ENCODE measurements at regions not wholly inside any gene's neighbourhood (a gene's known extent, or its start where the extent isn't known, plus 50 kb on each side); places are given as distances from the start of the nearest gene placed in this dataset.

DNA sequence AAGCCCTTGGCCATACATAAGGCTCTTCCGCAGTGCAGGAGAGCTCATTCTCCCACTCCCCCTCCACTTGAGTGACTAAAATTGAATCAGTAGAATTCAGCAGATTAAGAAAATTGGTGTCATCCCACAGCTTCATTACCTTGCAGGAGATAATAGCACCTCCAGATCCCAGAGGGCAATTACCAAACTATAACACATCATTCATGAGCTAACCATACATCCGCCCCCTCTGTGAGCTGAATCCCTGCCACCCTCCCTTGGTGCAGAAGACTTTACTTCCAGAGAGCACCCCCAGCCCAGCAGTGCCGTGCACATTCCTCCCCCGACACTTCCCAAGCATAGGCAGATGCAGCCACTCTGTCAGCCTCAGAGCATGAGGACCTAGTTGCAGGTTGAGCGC lies 496.5 kb upstream of the B3GAT1 start:
- TF ChIP-seq, protein P1, sequence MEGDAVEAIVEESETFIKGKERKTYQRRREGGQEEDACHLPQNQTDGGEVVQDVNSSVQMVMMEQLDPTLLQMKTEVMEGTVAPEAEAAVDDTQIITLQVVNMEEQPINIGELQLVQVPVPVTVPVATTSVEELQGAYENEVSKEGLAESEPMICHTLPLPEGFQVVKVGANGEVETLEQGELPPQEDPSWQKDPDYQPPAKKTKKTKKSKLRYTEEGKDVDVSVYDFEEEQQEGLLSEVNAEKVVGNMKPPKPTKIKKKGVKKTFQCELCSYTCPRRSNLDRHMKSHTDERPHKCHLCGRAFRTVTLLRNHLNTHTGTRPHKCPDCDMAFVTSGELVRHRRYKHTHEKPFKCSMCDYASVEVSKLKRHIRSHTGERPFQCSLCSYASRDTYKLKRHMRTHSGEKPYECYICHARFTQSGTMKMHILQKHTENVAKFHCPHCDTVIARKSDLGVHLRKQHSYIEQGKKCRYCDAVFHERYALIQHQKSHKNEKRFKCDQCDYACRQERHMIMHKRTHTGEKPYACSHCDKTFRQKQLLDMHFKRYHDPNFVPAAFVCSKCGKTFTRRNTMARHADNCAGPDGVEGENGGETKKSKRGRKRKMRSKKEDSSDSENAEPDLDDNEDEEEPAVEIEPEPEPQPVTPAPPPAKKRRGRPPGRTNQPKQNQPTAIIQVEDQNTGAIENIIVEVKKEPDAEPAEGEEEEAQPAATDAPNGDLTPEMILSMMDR (IDR thresholded peaks at IDR 0.05), result no peak
- no peak for TF ChIP-seq POLR2A (IDR thresholded peaks at IDR 0.05)
